Suprapubic skin (tissue), 4 donors: ENCODE measurements at regions not wholly inside any gene's neighbourhood (a gene's known extent, or its start where the extent isn't known, plus 50 kb on each side); places are given as distances from the start of the nearest gene placed in this dataset.

Experiments
- DNase-seq, 2 donors: peaks; one replicate each; pipeline ENCODE4 v3.0.0-alpha.2; 2019; ENCODE audit warnings: low spot score in 2 of 2
- H3K27ac ChIP-seq: fragments of 200-600 bp; sonication (generic); one replicate; pipeline ENCODE4 v1.5.1; 2019
- H3K27me3 ChIP-seq: fragments of 200-600 bp; sonication (generic); one replicate; pipeline ENCODE4 v1.5.1; 2019
- H3K36me3 ChIP-seq: fragments of 200-600 bp; sonication (generic); one replicate; pipeline ENCODE4 v1.5.1; 2019
- H3K4me1 ChIP-seq: fragments of 200-600 bp; sonication (generic); one replicate; pipeline ENCODE4 v1.5.1; 2019
- H3K4me3 ChIP-seq: fragments of 200-600 bp; sonication (generic); one replicate; pipeline ENCODE4 v1.5.1; 2019; ENCODE audit warnings: mild to moderate bottlenecking
- H3K9me3 ChIP-seq: fragments of 200-600 bp; sonication (generic); one replicate; pipeline ENCODE4 v1.5.1; 2019
- CTCF ChIP-seq, 2 donors: fragments of 200-600 bp in 1 of 2; fragments of 450-650 bp in 1 of 2; sonication (generic) in 1 of 2; IDR thresholded peaks; one replicate each; pipeline ENCODE4 v1.5.1; 2016 to 2019; ENCODE audit warnings: antibody characterized with exemption in 2 of 2, mild to moderate bottlenecking in 1 of 2, moderate library complexity in 1 of 2
- EP300 ChIP-seq: sonication (generic); formaldehyde crosslinking; IDR thresholded peaks from one replicate; pipeline ENCODE4 v1.6.1; 2017; ENCODE audit warnings: antibody characterized with exemption
- POLR2A ChIP-seq, 2 donors: fragments of 450-650 bp; IDR thresholded peaks; one replicate each; pipeline ENCODE4 v1.6.1; 2017; ENCODE audit warnings: antibody characterized with exemption in 2 of 2, mild to moderate bottlenecking in 2 of 2, moderate library complexity in 2 of 2
- POLR2AphosphoS5 ChIP-seq, 3 donors: sonication (generic); formaldehyde crosslinking; IDR thresholded peaks; one replicate each; pipeline ENCODE4 v1.6.1; 2017; ENCODE audit warnings: antibody characterized with exemption in 3 of 3
- WGBS: methylation state at CpG from one replicate; pipeline ENCODE4 v1.1.5; 2018; 5-methylcytosine and 5-hydroxymethylcytosine counted together

DNA sequence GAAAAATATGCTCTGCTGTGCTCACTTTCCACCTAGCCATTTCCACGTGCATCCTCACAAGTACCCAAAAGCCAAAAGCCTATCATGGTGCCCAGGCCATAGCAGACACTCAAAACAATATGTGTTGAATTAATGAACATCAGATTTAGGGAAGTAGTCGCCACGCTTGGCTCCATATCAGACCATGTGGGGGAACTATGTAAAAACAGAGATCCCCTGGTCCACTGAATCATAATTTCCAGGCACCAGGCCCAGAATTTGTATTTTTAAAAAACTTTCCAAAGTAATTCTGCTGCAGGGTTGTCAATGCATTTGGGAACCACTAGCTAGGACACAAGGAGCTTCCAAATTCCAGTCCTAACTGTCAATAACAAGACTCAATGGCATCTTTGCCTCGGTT is 77.3 kb downstream of the CNTN3 start:
- H3K36me3 ChIP-seq, result no peaks in the 10 kb centered on the region
- DNase-seq, result peak in 1 of 2 donors; percentile 55
- H3K27me3 ChIP-seq, result no peaks in the 10 kb centered on the region
- no peak overlapping the region for H3K4me3 ChIP-seq
- peak overlapping the region; percentile 58 for H3K27ac ChIP-seq
- no peaks in the 10 kb centered on the region for H3K4me1 ChIP-seq
- WGBS, result 50% methylated on average over 4 of the region's 4 CpGs
- H3K9me3 ChIP-seq, result no peaks in the 10 kb centered on the region
- TF ChIP-seq POLR2A (IDR thresholded peaks at IDR 0.05), result no peak
- peak in 1 of 3 donors; percentile 19 for TF ChIP-seq POLR2AphosphoS5 (IDR thresholded peaks at IDR 0.05)

DNA sequence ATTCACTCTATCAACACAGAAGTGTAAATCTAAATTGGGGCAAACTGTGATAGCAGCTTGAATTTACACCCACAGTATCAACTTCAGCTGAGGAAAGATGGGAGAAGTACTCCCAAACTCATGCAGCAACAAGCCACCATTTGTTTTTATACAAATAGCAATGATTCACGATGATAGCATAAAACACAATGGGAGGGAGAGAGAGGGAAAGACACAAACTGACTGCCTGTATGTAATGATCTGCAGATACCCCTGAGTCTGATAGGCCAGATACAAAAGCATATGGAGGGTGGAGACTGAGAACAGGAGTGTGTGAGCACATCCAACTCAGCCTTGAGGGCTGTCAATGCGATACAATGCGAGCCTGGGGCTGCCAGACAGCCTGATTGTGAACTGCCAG is 79.2 kb downstream of the CNTN3 start:
- no peak for DNase-seq
- Histone ChIP-seq H3K9me3 (no peaks in the 10 kb centered on the region), H3K27ac (no peak overlapping the region), H3K4me1 (no peaks in the 10 kb centered on the region), H3K27me3 (no peaks in the 10 kb centered on the region), H3K36me3 (no peaks in the 10 kb centered on the region), H3K4me3 (no peak overlapping the region)
- TF ChIP-seq POLR2AphosphoS5 (IDR thresholded peaks at IDR 0.05) (no peak), CTCF (IDR thresholded peaks at IDR 0.05) (no peak), POLR2A (IDR thresholded peaks at IDR 0.05) (no peak), EP300 (no peak)
- 82% methylated on average over 3 of the region's 3 CpGs for WGBS

GRCh38 chr3:74534611-74535010 is 79.8 kb downstream of the CNTN3 start:
- H3K36me3 ChIP-seq, result no peaks in the 10 kb centered on the region
- WGBS, result 93% methylated on average over 2 of the region's 2 CpGs
- no peak overlapping the region for H3K27ac ChIP-seq
- no peaks in the 10 kb centered on the region for H3K9me3 ChIP-seq
- DNase-seq, result no peak
- TF ChIP-seq POLR2A (IDR thresholded peaks at IDR 0.05), result no peak
- no peak for TF ChIP-seq POLR2AphosphoS5 (IDR thresholded peaks at IDR 0.05)
- no peak for TF ChIP-seq EP300
- TF ChIP-seq CTCF (IDR thresholded peaks at IDR 0.05), result no peak
- H3K27me3 ChIP-seq, result no peaks in the 10 kb centered on the region
- H3K4me3 ChIP-seq, result no peak overlapping the region
- H3K4me1 ChIP-seq, result no peaks in the 10 kb centered on the region

DNA sequence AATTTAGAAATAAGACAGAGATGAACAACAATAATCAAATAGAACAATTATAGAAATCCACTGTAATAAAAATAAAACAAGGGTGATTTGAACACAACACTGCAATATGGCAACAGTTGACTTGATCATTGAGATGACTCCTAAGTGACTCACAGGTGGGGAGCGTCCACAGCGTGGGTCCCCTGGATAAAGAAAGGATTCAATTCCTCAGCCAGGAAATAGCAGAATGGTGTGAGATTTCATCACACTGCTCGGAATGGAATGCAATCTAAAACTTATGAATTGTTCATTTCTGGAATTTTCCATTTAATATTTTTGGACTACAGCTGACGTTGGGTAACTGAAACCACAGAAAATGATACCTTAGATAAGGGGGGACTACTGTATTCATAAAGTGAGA is 82.0 kb downstream of the CNTN3 start:
- WGBS, result 57% methylated on average over 4 of the region's 4 CpGs
- H3K36me3 ChIP-seq, result no peaks in the 10 kb centered on the region
- no peak for TF ChIP-seq POLR2AphosphoS5 (IDR thresholded peaks at IDR 0.05)
- TF ChIP-seq EP300, result no peak
- TF ChIP-seq POLR2A (IDR thresholded peaks at IDR 0.05), result no peak
- no peak for TF ChIP-seq CTCF (IDR thresholded peaks at IDR 0.05)
- no peaks in the 10 kb centered on the region for H3K4me1 ChIP-seq
- no peaks in the 10 kb centered on the region for H3K9me3 ChIP-seq
- no peak overlapping the region for H3K4me3 ChIP-seq
- DNase-seq, result no peak
- no peaks in the 10 kb centered on the region for H3K27me3 ChIP-seq
- no peak overlapping the region for H3K27ac ChIP-seq

DNA sequence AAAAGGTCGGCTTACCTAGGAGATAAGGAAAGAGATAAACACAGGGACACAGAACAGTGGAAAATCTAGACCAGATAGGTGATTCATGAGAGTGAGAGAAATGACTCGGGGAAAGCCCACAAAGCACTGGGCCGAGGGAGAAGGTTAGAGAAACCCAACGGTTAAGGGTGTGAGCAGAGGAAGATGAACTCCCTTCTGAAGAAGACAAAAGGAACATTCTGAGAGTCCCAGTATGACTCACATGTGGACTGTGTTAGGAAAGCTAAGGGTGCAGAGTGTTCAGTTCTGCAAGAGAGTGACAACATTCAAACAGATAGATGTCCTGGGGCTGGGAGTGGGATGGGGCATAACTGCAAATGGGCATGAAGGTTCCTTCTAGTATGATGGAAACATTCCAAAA is 83.0 kb downstream of the CNTN3 start:
- Histone ChIP-seq H3K36me3 (no peaks in the 10 kb centered on the region), H3K9me3 (no peaks in the 10 kb centered on the region), H3K4me3 (no peak overlapping the region), H3K27ac (no peak overlapping the region), H3K27me3 (no peaks in the 10 kb centered on the region), H3K4me1 (no peaks in the 10 kb centered on the region)
- TF ChIP-seq POLR2AphosphoS5 (IDR thresholded peaks at IDR 0.05), result no peak
- TF ChIP-seq CTCF (IDR thresholded peaks at IDR 0.05), result no peak
- TF ChIP-seq EP300, result no peak
- no peak for TF ChIP-seq POLR2A (IDR thresholded peaks at IDR 0.05)
- 70% methylated on average over 4 of the region's 4 CpGs for WGBS
- no peak for DNase-seq

DNA sequence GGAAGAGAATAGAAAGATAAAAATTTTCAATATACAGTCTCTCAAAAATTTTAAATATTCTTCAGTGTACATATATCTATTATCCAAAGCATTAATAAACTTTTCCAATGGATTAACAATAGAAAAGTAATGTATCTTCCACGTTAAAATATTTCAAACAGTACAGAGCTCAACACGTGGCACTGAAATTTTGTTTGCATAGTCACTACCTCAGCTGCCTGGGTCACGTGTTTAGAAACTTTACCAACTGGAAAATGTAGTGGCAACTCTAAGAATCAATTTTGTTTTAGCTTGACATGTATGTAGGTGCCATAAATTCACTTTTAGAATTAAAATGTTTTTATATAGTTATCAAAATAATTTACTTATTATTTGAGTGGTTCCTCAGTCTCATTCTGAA is 85.3 kb downstream of the CNTN3 start:
- no peaks in the 10 kb centered on the region for H3K27me3 ChIP-seq
- H3K4me3 ChIP-seq, result no peak overlapping the region
- no peaks in the 10 kb centered on the region for H3K9me3 ChIP-seq
- no peaks in the 10 kb centered on the region for H3K4me1 ChIP-seq
- DNase-seq, result no peak
- WGBS, result 72% methylated on average over 3 of the region's 3 CpGs
- H3K27ac ChIP-seq, result no peak overlapping the region
- no peaks in the 10 kb centered on the region for H3K36me3 ChIP-seq
- TF ChIP-seq CTCF (IDR thresholded peaks at IDR 0.05), result no peak
- TF ChIP-seq POLR2A (IDR thresholded peaks at IDR 0.05), result no peak
- TF ChIP-seq POLR2AphosphoS5 (IDR thresholded peaks at IDR 0.05), result no peak
- TF ChIP-seq EP300, result no peak
